CD4-positive, alpha-beta memory T cell (primary cell): ENCODE measurements at regions not wholly inside any gene's neighbourhood (a gene's known extent, or its start where the extent isn't known, plus 50 kb on each side); places are given as distances from the start of the nearest gene placed in this dataset.

ENCODE experiments used
- CTCF ChIA-PET: fragments of 350-600 bp; sonication (Branson Sonifier 250); formaldehyde crosslinking; loops from one replicate; lab custom pipeline; 2021; ENCODE audit warnings: inconsistent platforms; ENCODE audit not compliant: partially characterized antibody; lab: Charles Lee
- POLR2A ChIA-PET: fragments of 350-600 bp; sonication (Branson Sonifier 250); formaldehyde crosslinking; loops from one replicate; lab custom pipeline; 2021; ENCODE audit not compliant: partially characterized antibody; lab: Charles Lee
- DNase-seq, 5 donors: peaks; one replicate each; pipeline versions ENCODE4 v3.0.0 to v3.0.0-alpha.2; 2020 to 2022; ENCODE audit warnings: mixed read lengths in 1 of 5
- H3K27ac ChIP-seq: one replicate; pipeline ENCODE4 v1.7.0; 2013; ENCODE audit warnings: low read depth, low read length
- H3K27me3 ChIP-seq: 2 replicates; pipeline ENCODE4 v1.7.0; 2013; ENCODE audit warnings: mild to moderate bottlenecking, low read length, moderate library complexity; ENCODE audit not compliant: insufficient read depth
- H3K36me3 ChIP-seq: 2 replicates; pipeline ENCODE4 v1.7.0; 2013; ENCODE audit warnings: mild to moderate bottlenecking, low read length, moderate library complexity; ENCODE audit not compliant: insufficient read depth
- H3K4me1 ChIP-seq: 2 replicates; pipeline ENCODE4 v1.7.0; 2013; ENCODE audit warnings: mild to moderate bottlenecking, low read length, moderate library complexity; ENCODE audit not compliant: insufficient read depth
- H3K4me3 ChIP-seq, 2 donors: one replicate each; pipeline ENCODE4 v1.7.0; 2013; ENCODE audit warnings: low read length in 2 of 2, mild to moderate bottlenecking in 1 of 2
- H3K9me3 ChIP-seq, 2 donors: one replicate each; pipeline ENCODE4 v1.7.0; 2013; ENCODE audit warnings: low read length in 2 of 2, control low read depth in 1 of 2; ENCODE audit not compliant: control insufficient read depth in 1 of 2
- H3K27ac Mint-ChIP-seq, 7 donors: one replicate each; pipeline ENCODE4 v1.8.0; 2020 to 2021; ENCODE audit warnings: mixed read lengths in 7 of 7, mild to moderate bottlenecking in 6 of 7, inconsistent platforms in 3 of 7, moderate library complexity in 3 of 7
- H3K27me3 Mint-ChIP-seq, 2 donors: one replicate each; pipeline ENCODE4 v1.8.0; 2020 to 2021; ENCODE audit warnings: mixed read lengths in 2 of 2
- H3K36me3 Mint-ChIP-seq, 2 donors: one replicate each; pipeline ENCODE4 v1.8.0; 2020 to 2021; ENCODE audit warnings: mixed read lengths in 2 of 2, inconsistent platforms in 1 of 2, mild to moderate bottlenecking in 1 of 2
- H3K4me1 Mint-ChIP-seq, 4 donors: one replicate each; pipeline ENCODE4 v1.8.0; 2020 to 2021; ENCODE audit warnings: mixed read lengths in 4 of 4, mild to moderate bottlenecking in 1 of 4
- H3K4me3 Mint-ChIP-seq, 8 donors: one replicate each; pipeline ENCODE4 v1.8.0; 2020 to 2021; ENCODE audit warnings: mixed read lengths in 8 of 8, mild to moderate bottlenecking in 7 of 8, moderate library complexity in 6 of 8, inconsistent platforms in 3 of 8
- H3K9me3 Mint-ChIP-seq, 8 donors: one replicate each; pipeline ENCODE4 v1.8.0; 2020 to 2021; ENCODE audit warnings: mixed read lengths in 8 of 8, mild to moderate bottlenecking in 5 of 8, inconsistent platforms in 3 of 8, moderate library complexity in 1 of 8
- intact Hi-C: fragments of 100-400 bp; cut with micrococcal nuclease; formaldehyde crosslinking; loops from one replicate; pipeline ENCODE4 v1.15.1; 2023

DNA sequence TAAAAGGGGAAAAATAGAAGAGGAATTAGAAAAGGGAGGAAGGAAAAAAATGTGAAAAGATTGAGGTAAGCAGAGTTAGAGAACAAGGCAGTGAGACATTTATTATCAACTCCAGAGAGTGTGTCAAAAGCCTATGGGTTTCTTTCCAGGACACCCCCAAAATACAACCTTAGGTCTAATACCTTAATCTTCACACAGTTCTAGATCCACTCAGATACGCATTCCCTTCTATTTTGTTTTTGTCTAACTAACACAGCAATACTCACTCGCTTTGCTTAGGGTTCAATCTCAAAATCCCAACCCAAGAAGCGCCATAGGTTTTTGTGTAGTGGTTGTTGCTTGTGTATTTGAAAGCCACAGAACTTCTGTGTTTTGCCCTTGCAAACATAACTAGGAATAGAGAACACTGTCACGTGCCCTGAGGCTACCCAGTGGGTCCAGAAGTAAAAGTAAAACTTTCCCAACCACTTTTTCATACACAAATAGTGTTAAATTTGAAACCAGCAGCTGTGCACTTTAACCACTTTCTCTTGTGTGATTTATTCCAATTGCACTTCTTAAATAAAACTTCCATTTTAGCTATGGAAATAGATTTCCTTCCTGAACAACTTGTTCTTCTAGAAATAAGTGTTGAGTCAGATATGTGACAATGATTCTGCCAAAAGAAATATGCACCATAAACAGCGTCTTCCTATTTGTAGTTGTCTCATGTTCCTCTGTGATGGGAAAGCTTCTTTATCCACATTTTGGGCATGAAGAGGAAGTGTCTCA lies 414.7 kb upstream of the GHITM start:
- Mint-ChIP-seq H3K4me1 (no peaks in the 10 kb centered on the region), H3K27ac (no peak overlapping the region), H3K27me3 (no peaks in the 10 kb centered on the region), H3K4me3 (no peak overlapping the region), H3K36me3 (no peaks in the 10 kb centered on the region), H3K9me3 (peaks cover 0 to 12% (median 0%) of the 10 kb centered on the region in 8 donors)
- CTCF ChIA-PET = no interaction called here
- Histone ChIP-seq H3K36me3 (no peaks in the 10 kb centered on the region), H3K27me3 (no peaks in the 10 kb centered on the region), H3K4me1 (no peaks in the 10 kb centered on the region), H3K27ac (no peak overlapping the region), H3K9me3 (no peaks in the 10 kb centered on the region), H3K4me3 (no peak overlapping the region)
- POLR2A ChIA-PET = no interaction called here
- DNase-seq = no peak
- intact Hi-C loops = no loop called here

DNA sequence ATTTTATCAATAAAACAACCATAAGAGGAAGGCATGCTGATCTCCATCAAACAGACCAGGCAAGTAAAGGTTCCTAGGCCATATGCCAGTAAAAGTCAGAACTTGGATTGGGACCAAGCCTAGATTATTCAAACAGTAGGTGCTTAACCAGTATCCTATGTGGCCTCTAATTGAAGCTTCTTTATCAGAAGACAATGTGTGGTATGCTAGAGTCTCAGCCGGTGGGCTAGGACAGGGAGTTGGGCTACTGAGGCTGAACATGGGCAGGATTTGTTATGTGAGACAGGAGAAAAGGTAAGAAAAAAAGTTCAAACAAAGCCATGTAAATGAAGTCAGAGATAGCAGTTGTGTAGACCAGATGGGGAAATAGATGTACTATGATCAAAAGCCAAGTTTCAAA lies 413.7 kb upstream of the GHITM start:
- ChIA-PET POLR2A (no interaction called here), CTCF (no interaction called here)
- intact Hi-C loops = no loop called here

DNA sequence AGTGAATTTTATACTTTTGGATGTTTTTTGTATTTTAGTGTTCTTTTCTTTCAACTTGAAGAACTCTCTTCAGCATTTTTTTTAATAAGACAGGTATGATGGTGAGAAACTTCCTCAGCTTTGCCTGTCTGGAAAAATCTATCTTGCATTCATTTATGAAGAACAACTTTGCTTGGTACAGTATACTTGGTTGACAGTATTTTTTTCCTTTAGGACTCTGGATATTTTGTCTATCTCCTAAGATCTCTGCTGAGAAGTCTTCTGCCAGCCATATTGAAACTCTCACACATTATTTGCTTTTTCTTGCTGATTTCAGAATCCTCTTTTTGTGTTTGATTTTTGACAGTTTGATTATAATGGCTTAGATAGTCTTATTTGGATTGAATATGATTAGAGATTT lies 405.0 kb upstream of the GHITM start:
- peaks cover 0 to 27% (median 17%) of the 10 kb centered on the region in 8 donors for H3K9me3 Mint-ChIP-seq

More for the DNA sequence above, 413.7 kb upstream of the GHITM start:
- H3K9me3 ChIP-seq = no peaks in the 10 kb centered on the region
- Mint-ChIP-seq H3K4me3 (no peak overlapping the region), H3K27ac (no peak overlapping the region), H3K36me3 (no peaks in the 10 kb centered on the region), H3K4me1 (no peaks in the 10 kb centered on the region), H3K9me3 (peaks cover 0 to 12% (median 0%) of the 10 kb centered on the region in 8 donors), H3K27me3 (no peaks in the 10 kb centered on the region)
- H3K4me1 ChIP-seq = no peaks in the 10 kb centered on the region
- H3K27me3 ChIP-seq = no peaks in the 10 kb centered on the region
- H3K4me3 ChIP-seq = no peak overlapping the region
- H3K27ac ChIP-seq = no peak overlapping the region
- DNase-seq = no peak
- H3K36me3 ChIP-seq = no peaks in the 10 kb centered on the region

DNA sequence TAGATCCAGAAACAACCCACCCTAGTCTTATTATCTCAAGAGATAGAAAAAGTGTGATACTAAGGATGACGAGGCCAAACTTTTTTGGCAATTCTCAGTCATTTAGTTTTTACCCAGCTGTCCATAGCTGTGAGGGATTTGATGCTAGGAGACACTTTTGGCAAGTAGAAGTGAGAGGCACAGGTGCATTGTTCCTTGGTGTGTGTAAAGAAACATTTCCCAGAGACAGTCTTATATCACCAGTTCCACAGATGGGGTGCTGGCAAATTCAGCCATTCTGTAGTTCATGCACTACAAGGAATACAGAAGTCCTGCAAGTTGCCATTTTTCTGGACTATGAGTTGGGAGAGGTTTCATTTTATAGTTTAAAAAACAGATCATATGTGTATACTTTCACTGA lies 403.3 kb upstream of the GHITM start:
- no peak for DNase-seq
- no peak overlapping the region for H3K27ac Mint-ChIP-seq
- no peaks in the 10 kb centered on the region for H3K36me3 Mint-ChIP-seq
- H3K4me1 Mint-ChIP-seq = no peaks in the 10 kb centered on the region
- Histone ChIP-seq H3K36me3 (no peaks in the 10 kb centered on the region), H3K27ac (no peak overlapping the region), H3K9me3 (no peaks in the 10 kb centered on the region), H3K27me3 (no peaks in the 10 kb centered on the region), H3K4me3 (no peak overlapping the region), H3K4me1 (no peaks in the 10 kb centered on the region)
- intact Hi-C loops = no loop called here
- peaks cover 0 to 27% (median 17%) of the 10 kb centered on the region in 8 donors for H3K9me3 Mint-ChIP-seq
- H3K4me3 Mint-ChIP-seq = no peak overlapping the region
- POLR2A ChIA-PET = no interaction called here
- peaks cover 0 to 2% of the 10 kb centered on the region in 2 donors for H3K27me3 Mint-ChIP-seq
- CTCF ChIA-PET = no interaction called here

More for the DNA sequence above, 405.0 kb upstream of the GHITM start:
- no peak for DNase-seq
- Histone ChIP-seq H3K36me3 (no peaks in the 10 kb centered on the region), H3K9me3 (no peaks in the 10 kb centered on the region), H3K4me3 (no peak overlapping the region), H3K4me1 (no peaks in the 10 kb centered on the region), H3K27me3 (no peaks in the 10 kb centered on the region), H3K27ac (no peak overlapping the region)
- Mint-ChIP-seq H3K4me1 (no peaks in the 10 kb centered on the region), H3K27ac (no peak overlapping the region), H3K27me3 (peaks cover 0 to 2% of the 10 kb centered on the region in 2 donors), H3K36me3 (no peaks in the 10 kb centered on the region), H3K4me3 (no peak overlapping the region)
- CTCF ChIA-PET = no interaction called here
- POLR2A ChIA-PET = no interaction called here
- intact Hi-C loops = no loop called here

DNA sequence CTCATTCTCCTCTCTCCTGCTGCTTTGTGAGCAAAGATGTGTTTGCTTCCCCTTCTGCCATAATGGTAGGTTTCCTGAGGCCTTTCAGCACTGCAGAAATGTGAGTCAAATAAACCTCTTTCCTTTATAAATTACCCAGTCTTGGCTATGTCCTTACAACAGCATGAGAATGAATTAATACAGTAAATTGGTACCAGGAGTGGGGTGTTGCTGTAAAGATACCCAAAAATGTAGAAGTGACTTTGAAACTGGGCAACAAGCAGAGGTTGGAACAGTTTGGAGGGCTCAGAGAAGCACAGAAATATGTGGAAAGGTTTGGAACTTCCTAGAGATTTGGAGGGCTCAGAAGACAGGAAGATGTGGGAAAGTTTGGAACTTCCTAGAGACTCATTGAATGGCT lies 388.7 kb upstream of the GHITM start:
- H3K9me3 ChIP-seq = peaks cover 0 to 8% of the 10 kb centered on the region in 2 donors
- Mint-ChIP-seq H3K4me1 (peaks cover 0 to 1% (median 0%) of the 10 kb centered on the region in 4 donors), H3K9me3 (peaks cover 0 to 75% (median 50%) of the 10 kb centered on the region in 8 donors), H3K27ac (no peak overlapping the region), H3K4me3 (no peak overlapping the region), H3K36me3 (peaks cover 0 to 1% of the 10 kb centered on the region in 2 donors), H3K27me3 (no peaks in the 10 kb centered on the region)
- ChIA-PET POLR2A (no interaction called here), CTCF (no interaction called here)
- intact Hi-C loops = no loop called here
- H3K36me3 ChIP-seq = no peaks in the 10 kb centered on the region
- H3K27me3 ChIP-seq = no peaks in the 10 kb centered on the region
- DNase-seq = no peak
- H3K4me3 ChIP-seq = no peak overlapping the region
- H3K27ac ChIP-seq = no peak overlapping the region
- no peaks in the 10 kb centered on the region for H3K4me1 ChIP-seq

DNA sequence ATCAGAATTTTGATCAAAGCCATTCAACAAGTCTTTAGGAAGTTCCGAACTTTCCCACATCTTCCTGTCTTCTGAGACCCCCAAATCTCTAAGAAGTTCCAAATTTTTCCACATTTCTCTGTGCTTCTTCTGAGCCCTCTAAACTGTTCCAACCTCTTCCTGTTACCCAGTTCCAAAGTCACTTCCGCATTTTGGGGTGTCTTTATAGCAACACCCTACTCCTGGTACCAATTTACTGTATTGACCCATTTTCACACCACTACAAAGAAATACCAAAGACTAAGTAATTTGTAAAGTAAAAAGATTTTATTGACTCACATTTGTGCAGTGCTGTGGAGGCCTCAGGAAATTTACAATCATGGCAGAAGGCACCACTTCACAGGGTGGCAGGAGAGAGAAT lies 385.8 kb upstream of the GHITM start:
- Mint-ChIP-seq H3K4me3 (peak overlapping the region in 1 of 8 donors; percentile 42), H3K4me1 (peaks cover 0 to 1% (median 0%) of the 10 kb centered on the region in 4 donors), H3K27ac (no peak overlapping the region), H3K27me3 (no peaks in the 10 kb centered on the region), H3K9me3 (peaks cover 3 to 69% (median 51%) of the 10 kb centered on the region in 8 donors), H3K36me3 (peaks cover 0 to 1% of the 10 kb centered on the region in 2 donors)
- no peaks in the 10 kb centered on the region for H3K27me3 ChIP-seq
- CTCF ChIA-PET = no interaction called here
- DNase-seq = no peak
- H3K27ac ChIP-seq = no peak overlapping the region
- H3K9me3 ChIP-seq = peaks cover 0 to 8% of the 10 kb centered on the region in 2 donors
- POLR2A ChIA-PET = no interaction called here
- H3K4me3 ChIP-seq = no peak overlapping the region
- H3K36me3 ChIP-seq = no peaks in the 10 kb centered on the region
- intact Hi-C loops = no loop called here
- no peaks in the 10 kb centered on the region for H3K4me1 ChIP-seq

DNA sequence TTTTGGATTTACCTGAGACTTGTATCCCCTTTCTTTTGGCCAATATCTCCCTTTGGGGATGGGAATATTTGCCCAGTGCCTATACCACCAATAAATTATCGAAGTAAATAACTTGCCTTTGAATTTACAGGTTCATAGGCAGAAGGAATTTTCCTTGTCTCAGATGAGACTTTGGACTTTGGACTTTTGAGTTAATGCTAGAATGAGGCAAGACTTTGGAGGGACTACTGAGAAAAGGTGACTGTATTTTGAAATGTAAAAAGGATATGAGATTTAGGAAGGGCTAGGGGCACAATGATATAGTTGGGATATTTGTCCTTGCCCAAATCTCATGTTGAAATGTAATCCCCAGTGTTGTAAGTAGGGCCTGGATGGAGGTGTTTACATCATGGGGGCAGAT lies 384.5 kb upstream of the GHITM start:
- no peaks in the 10 kb centered on the region for H3K36me3 ChIP-seq
- Mint-ChIP-seq H3K27me3 (peaks cover 0 to 2% of the 10 kb centered on the region in 2 donors), H3K4me1 (peaks cover 0 to 1% (median 0%) of the 10 kb centered on the region in 4 donors), H3K36me3 (peaks cover 0 to 1% of the 10 kb centered on the region in 2 donors), H3K4me3 (no peak overlapping the region), H3K27ac (no peak overlapping the region), H3K9me3 (peaks cover 3 to 57% (median 43%) of the 10 kb centered on the region in 8 donors)
- no peaks in the 10 kb centered on the region for H3K4me1 ChIP-seq
- CTCF ChIA-PET = no interaction called here
- no peak overlapping the region for H3K27ac ChIP-seq
- intact Hi-C loops = no loop called here
- DNase-seq = no peak
- peaks cover 0 to 6% of the 10 kb centered on the region in 2 donors for H3K9me3 ChIP-seq
- H3K4me3 ChIP-seq = no peak overlapping the region
- POLR2A ChIA-PET = no interaction called here
- no peaks in the 10 kb centered on the region for H3K27me3 ChIP-seq
